T47D (cell line): ENCODE measurements at regions not wholly inside any gene's neighbourhood (a gene's known extent, or its start where the extent isn't known, plus 50 kb on each side); places are given as distances from the start of the nearest gene placed in this dataset.

ENCODE experiments used
- DNase-seq, 2 experiments: peaks; one replicate each; pipeline versions ENCODE4 v3.0.0 to v3.0.0-alpha.2; 2011 to 2012; ENCODE audit warnings: low read depth in 1 of 2, low spot score in 1 of 2
- JUND ChIP-seq: IDR thresholded peaks from 2 replicates; pipeline ENCODE4 v1.6.1; 2012; ENCODE audit warnings: low read depth
- in situ Hi-C: cut with HindIII; loops from 2 replicates; pipeline ENCODE4 v1.10.0; 2016; ENCODE audit warnings: low sequenced_read_pairs, low pct_unique_long_range_greater_than_20kb

- TF ChIP-seq JUND, result no peak
- in situ Hi-C loops, result no loop called here
- DNase-seq, result peak in 1 of 2 experiments; percentile 0
These were observed 911.9 kb upstream of the LRRN3 start for GRCh38 chr7:110179037-110179436.

- in situ Hi-C loops, result no loop called here
- TF ChIP-seq JUND, result no peak
- DNase-seq, result no peak
These were observed 909.2 kb upstream of the LRRN3 start for GRCh38 chr7:110181768-110182167.

- TF ChIP-seq JUND, result no peak
- in situ Hi-C loops, result no loop called here
- DNase-seq, result peak in 1 of 2 experiments; percentile 63
These were observed 904.6 kb upstream of the LRRN3 start for GRCh38 chr7:110186334-110186733.

GRCh38 chr7:110187877-110188554, 902.9 kb upstream of the LRRN3 start:
- DNase-seq, result no peak
- in situ Hi-C loops, result no loop called here
- TF ChIP-seq JUND, result no peak

GRCh38 chr7:110204527-110204926, 886.4 kb upstream of the LRRN3 start:
- no peak for TF ChIP-seq JUND
- in situ Hi-C loops, result no loop called here
- peak; percentile 7 to 60 for DNase-seq

- in situ Hi-C loops, result no loop called here
- no peak for TF ChIP-seq JUND
These were observed 885.0 kb upstream of the LRRN3 start for GRCh38 chr7:110205899-110206298.

GRCh38 chr7:110209884-110210283, 881.0 kb upstream of the LRRN3 start:
- DNase-seq, result no peak
- in situ Hi-C loops, result no loop called here
- TF ChIP-seq JUND, result no peak

More at GRCh38 chr7:110205899-110206298, 885.0 kb upstream of the LRRN3 start:
- DNase-seq, result peak in 1 of 2 experiments; percentile 5

- in situ Hi-C loops, result no loop called here
- DNase-seq, result no peak
- TF ChIP-seq JUND, result no peak
These were observed 879.9 kb upstream of the LRRN3 start for GRCh38 chr7:110210941-110211608.

- in situ Hi-C loops, result no loop called here
- peak in 1 of 2 experiments; percentile 1 for DNase-seq
- no peak for TF ChIP-seq JUND
These were observed 866.3 kb upstream of the LRRN3 start for GRCh38 chr7:110224643-110225042.

- no peak for DNase-seq
- in situ Hi-C loops, result no loop called here
- TF ChIP-seq JUND, result no peak
These were observed 844.8 kb upstream of the LRRN3 start for GRCh38 chr7:110246118-110246517.

GRCh38 chr7:110253093-110253492, 837.8 kb upstream of the LRRN3 start:
- DNase-seq, result no peak
- TF ChIP-seq JUND, result no peak
- in situ Hi-C loops, result no loop called here

- TF ChIP-seq JUND, result no peak
- in situ Hi-C loops, result no loop called here
- DNase-seq, result no peak
These were observed 833.3 kb upstream of the LRRN3 start for GRCh38 chr7:110257673-110258072.

- TF ChIP-seq JUND, result no peak
- no peak for DNase-seq
- in situ Hi-C loops, result no loop called here
These were observed 828.7 kb upstream of the LRRN3 start for GRCh38 chr7:110262251-110262650.
